SK-N-SH (cell line): ENCODE measurements at regions not wholly inside any gene's neighbourhood (a gene's known extent, or its start where the extent isn't known, plus 50 kb on each side); places are given as distances from the start of the nearest gene placed in this dataset.

ENCODE experiments used
- EP300 ChIP-seq, 2 experiments: IDR thresholded peaks; 2 replicates each; pipeline versions ENCODE4 v1.4.0 to v1.6.1; 2012; ENCODE audit warnings: borderline replicate concordance in 1 of 2, low read depth in 1 of 2, low read length in 1 of 2
- FOSL2 ChIP-seq: IDR thresholded peaks from 2 replicates; pipeline ENCODE4 v1.4.0; 2012; ENCODE audit warnings: low read depth, mild to moderate bottlenecking, moderate library complexity, borderline replicate concordance
- GABPA ChIP-seq: IDR thresholded peaks from 2 replicates; pipeline ENCODE4 v1.4.0; 2012; ENCODE audit warnings: low read depth, mild to moderate bottlenecking
- RAD21 ChIP-seq: IDR thresholded peaks from 2 replicates; pipeline ENCODE4 v1.6.1; 2012; ENCODE audit warnings: mild to moderate bottlenecking, low read length
- RCOR1 ChIP-seq: fragments of 150-350 bp; IDR thresholded peaks from 2 replicates; pipeline ENCODE4 v1.6.1; 2017; ENCODE audit warnings: antibody characterized with exemption, low read length
- TEAD4 ChIP-seq: IDR thresholded peaks from 2 replicates; pipeline ENCODE4 v1.4.0; 2012; ENCODE audit warnings: mild to moderate bottlenecking, borderline replicate concordance; ENCODE audit not compliant: insufficient read depth
- YY1 ChIP-seq: IDR thresholded peaks from 2 replicates; pipeline ENCODE4 v1.4.0; 2012; ENCODE audit warnings: low read depth, mild to moderate bottlenecking
- TF ChIP-seq, protein P1 (sequence below): fragments of 200-600 bp; sonication (generic); IDR thresholded peaks from 2 replicates; pipeline ENCODE4 v1.6.1; 2017; ENCODE audit warnings: antibody characterized with exemption, mild to moderate bottlenecking, moderate library complexity
- TF ChIP-seq, protein P2 (sequence below): IDR thresholded peaks from 2 replicates; pipeline ENCODE4 v1.4.0; 2012; ENCODE audit warnings: low read depth
- TF ChIP-seq, protein P3 (sequence below): IDR thresholded peaks from 2 replicates; pipeline ENCODE4 v1.4.0; 2012; ENCODE audit warnings: low read depth, borderline replicate concordance
- TF ChIP-seq, protein P4 (sequence below): IDR thresholded peaks from 2 replicates; pipeline ENCODE4; 2012

DNA sequence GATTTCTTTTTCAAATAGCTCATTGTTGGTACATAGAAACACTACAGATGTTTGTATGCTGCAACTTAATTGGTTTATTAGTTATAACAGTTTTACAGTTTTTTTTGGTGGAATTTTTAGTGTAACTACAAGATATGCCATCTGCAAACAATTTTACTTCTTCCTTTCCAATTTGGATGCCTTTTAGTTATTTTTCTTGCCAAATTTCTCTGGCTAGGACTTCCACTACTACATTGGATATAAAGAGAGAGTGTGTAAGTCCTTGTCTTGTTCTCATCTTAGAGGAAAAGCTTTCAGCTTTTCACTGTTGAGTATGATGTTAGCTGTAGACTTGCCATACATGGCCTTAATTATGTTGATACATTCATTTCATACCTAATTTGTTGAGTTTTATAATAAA, 143.6 kb upstream of the EOMES start:
- TF ChIP-seq EP300 (IDR thresholded peaks at IDR 0.05; ENCODE audit: borderline replicate concordance in 1 of 2, low read depth in 1 of 2, low read length in 1 of 2) = no peak
- TF ChIP-seq, protein P1, sequence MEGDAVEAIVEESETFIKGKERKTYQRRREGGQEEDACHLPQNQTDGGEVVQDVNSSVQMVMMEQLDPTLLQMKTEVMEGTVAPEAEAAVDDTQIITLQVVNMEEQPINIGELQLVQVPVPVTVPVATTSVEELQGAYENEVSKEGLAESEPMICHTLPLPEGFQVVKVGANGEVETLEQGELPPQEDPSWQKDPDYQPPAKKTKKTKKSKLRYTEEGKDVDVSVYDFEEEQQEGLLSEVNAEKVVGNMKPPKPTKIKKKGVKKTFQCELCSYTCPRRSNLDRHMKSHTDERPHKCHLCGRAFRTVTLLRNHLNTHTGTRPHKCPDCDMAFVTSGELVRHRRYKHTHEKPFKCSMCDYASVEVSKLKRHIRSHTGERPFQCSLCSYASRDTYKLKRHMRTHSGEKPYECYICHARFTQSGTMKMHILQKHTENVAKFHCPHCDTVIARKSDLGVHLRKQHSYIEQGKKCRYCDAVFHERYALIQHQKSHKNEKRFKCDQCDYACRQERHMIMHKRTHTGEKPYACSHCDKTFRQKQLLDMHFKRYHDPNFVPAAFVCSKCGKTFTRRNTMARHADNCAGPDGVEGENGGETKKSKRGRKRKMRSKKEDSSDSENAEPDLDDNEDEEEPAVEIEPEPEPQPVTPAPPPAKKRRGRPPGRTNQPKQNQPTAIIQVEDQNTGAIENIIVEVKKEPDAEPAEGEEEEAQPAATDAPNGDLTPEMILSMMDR = no peak
- no peak for TF ChIP-seq YY1
- TF ChIP-seq TEAD4 = no peak
- TF ChIP-seq, protein P2, sequence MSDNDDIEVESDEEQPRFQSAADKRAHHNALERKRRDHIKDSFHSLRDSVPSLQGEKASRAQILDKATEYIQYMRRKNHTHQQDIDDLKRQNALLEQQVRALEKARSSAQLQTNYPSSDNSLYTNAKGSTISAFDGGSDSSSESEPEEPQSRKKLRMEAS = no peak
- no peak for TF ChIP-seq GABPA
- TF ChIP-seq, protein P3, sequence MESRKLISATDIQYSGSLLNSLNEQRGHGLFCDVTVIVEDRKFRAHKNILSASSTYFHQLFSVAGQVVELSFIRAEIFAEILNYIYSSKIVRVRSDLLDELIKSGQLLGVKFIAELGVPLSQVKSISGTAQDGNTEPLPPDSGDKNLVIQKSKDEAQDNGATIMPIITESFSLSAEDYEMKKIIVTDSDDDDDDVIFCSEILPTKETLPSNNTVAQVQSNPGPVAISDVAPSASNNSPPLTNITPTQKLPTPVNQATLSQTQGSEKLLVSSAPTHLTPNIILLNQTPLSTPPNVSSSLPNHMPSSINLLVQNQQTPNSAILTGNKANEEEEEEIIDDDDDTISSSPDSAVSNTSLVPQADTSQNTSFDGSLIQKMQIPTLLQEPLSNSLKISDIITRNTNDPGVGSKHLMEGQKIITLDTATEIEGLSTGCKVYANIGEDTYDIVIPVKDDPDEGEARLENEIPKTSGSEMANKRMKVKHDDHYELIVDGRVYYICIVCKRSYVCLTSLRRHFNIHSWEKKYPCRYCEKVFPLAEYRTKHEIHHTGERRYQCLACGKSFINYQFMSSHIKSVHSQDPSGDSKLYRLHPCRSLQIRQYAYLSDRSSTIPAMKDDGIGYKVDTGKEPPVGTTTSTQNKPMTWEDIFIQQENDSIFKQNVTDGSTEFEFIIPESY = no peak
- TF ChIP-seq, protein P4, sequence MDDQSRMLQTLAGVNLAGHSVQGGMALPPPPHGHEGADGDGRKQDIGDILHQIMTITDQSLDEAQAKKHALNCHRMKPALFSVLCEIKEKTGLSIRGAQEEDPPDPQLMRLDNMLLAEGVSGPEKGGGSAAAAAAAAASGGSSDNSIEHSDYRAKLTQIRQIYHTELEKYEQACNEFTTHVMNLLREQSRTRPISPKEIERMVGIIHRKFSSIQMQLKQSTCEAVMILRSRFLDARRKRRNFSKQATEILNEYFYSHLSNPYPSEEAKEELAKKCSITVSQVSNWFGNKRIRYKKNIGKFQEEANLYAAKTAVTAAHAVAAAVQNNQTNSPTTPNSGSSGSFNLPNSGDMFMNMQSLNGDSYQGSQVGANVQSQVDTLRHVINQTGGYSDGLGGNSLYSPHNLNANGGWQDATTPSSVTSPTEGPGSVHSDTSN = no peak
- TF ChIP-seq RCOR1 = no peak
- no peak for TF ChIP-seq RAD21
- TF ChIP-seq FOSL2 = no peak
